HL-60 (cell line): ENCODE measurements at regions not wholly inside any gene's neighbourhood (a gene's known extent, or its start where the extent isn't known, plus 50 kb on each side); places are given as distances from the start of the nearest gene placed in this dataset.

ENCODE experiments used
- DNase-seq, 2 experiments: peaks; one replicate each; pipeline ENCODE4 v3.0.0-alpha.2; 2010 to 2020; ENCODE audit warnings: low read depth in 1 of 2, low spot score in 1 of 2
- H3K27ac ChIP-seq: fragments of 250-450 bp; sonication (Bioruptor Pico); replicated peaks from 2 replicates; pipeline ENCODE4 v1.5.1; 2020; ENCODE audit warnings: mild to moderate bottlenecking, moderate library complexity
- H3K27me3 ChIP-seq: fragments of 250-450 bp; sonication (Bioruptor Pico); 2 replicates; pipeline ENCODE4 v1.5.1; 2021; ENCODE audit warnings: mild to moderate bottlenecking, moderate library complexity; ENCODE audit not compliant: insufficient read depth, poor library complexity, severe bottlenecking
- H3K4me3 ChIP-seq: replicated peaks from 2 replicates; pipeline ENCODE4 v1.5.1; 2011; ENCODE audit warnings: mild to moderate bottlenecking, control low read depth, low read length; ENCODE audit not compliant: insufficient read depth
- CTCF ChIP-seq: IDR thresholded peaks from one replicate; pipeline ENCODE4 v1.5.1; 2011; ENCODE audit warnings: low read length, control low read depth, inconsistent platforms; ENCODE audit not compliant: insufficient read depth
- GABPA ChIP-seq: IDR thresholded peaks from 2 replicates; pipeline ENCODE4 v1.6.1; 2012; ENCODE audit warnings: low read depth
- POLR2AphosphoS5 ChIP-seq: IDR thresholded peaks from 2 replicates; pipeline ENCODE4 v1.6.1; 2012; ENCODE audit warnings: low read depth
- SPI1 ChIP-seq: IDR thresholded peaks from 2 replicates; pipeline ENCODE4 v1.6.1; 2012; ENCODE audit warnings: low read depth, mild to moderate bottlenecking, borderline replicate concordance
- TF ChIP-seq, protein P1 (sequence below): IDR thresholded peaks from 2 replicates; pipeline ENCODE4 v1.6.1; 2012; ENCODE audit warnings: low read depth; ENCODE audit not compliant: insufficient replicate concordance

- DNase-seq: no peak
- H3K27me3 ChIP-seq: peaks cover 4% of the 10 kb centered on the region
- no peak for TF ChIP-seq GABPA
- TF ChIP-seq POLR2AphosphoS5: no peak
- TF ChIP-seq SPI1: no peak
- no peak for TF ChIP-seq CTCF
- TF ChIP-seq, protein P1, sequence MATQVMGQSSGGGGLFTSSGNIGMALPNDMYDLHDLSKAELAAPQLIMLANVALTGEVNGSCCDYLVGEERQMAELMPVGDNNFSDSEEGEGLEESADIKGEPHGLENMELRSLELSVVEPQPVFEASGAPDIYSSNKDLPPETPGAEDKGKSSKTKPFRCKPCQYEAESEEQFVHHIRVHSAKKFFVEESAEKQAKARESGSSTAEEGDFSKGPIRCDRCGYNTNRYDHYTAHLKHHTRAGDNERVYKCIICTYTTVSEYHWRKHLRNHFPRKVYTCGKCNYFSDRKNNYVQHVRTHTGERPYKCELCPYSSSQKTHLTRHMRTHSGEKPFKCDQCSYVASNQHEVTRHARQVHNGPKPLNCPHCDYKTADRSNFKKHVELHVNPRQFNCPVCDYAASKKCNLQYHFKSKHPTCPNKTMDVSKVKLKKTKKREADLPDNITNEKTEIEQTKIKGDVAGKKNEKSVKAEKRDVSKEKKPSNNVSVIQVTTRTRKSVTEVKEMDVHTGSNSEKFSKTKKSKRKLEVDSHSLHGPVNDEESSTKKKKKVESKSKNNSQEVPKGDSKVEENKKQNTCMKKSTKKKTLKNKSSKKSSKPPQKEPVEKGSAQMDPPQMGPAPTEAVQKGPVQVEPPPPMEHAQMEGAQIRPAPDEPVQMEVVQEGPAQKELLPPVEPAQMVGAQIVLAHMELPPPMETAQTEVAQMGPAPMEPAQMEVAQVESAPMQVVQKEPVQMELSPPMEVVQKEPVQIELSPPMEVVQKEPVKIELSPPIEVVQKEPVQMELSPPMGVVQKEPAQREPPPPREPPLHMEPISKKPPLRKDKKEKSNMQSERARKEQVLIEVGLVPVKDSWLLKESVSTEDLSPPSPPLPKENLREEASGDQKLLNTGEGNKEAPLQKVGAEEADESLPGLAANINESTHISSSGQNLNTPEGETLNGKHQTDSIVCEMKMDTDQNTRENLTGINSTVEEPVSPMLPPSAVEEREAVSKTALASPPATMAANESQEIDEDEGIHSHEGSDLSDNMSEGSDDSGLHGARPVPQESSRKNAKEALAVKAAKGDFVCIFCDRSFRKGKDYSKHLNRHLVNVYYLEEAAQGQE: no peak
- H3K4me3 ChIP-seq: no peak overlapping the region
- no peak overlapping the region for H3K27ac ChIP-seq
Observed at GRCh38 chr1:5427026-5427613, 565.1 kb downstream of the NPHP4 start.

DNA sequence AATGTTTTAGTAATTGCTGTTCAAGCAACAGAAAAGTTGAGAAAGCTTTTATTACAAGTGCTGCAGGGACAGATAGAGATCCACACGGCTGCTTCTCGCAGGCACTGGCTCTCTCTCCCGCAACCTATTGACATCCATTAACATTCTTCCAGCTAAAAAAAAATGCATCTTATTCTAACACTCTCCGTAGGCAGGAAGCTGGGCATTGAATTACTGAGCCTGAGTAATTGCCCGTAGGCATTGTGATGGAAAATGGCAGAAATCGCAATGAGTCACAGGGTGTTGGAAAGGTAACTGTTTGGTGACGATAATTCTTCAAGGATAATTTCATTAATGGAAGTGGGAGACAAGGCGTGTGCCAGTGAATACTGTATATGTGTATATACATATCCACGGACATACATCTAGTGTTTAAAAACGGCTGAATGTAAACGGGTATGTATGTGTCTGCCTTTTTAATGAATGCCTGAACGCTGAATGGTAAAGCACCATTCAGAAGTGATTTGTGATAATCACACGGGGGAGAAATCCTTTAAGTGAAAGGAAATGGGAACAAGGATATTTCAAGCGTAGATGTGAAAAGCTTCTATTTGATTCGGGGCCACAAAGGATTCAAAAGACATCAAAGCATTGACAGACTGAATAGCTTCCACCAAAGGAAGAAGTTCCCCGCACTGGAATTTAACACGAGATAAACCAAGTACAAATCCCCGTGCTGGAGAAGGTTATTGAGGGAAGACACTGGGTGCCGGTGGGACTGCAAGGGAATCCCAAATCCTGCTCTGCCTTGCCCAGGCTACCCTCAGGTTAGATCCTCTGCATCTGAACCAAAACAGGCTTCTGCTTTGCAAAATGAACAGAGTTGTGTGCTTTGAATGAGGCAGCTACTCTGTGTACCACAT, 567.2 kb downstream of the NPHP4 start:
- Histone ChIP-seq H3K27ac (no peak overlapping the region), H3K27me3 (no peaks in the 10 kb centered on the region), H3K4me3 (no peak overlapping the region)
- DNase-seq: no peak
- TF ChIP-seq, protein P1: no peak
- no peak for TF ChIP-seq POLR2AphosphoS5
- no peak for TF ChIP-seq GABPA
- no peak for TF ChIP-seq CTCF
- TF ChIP-seq SPI1: no peak

DNA sequence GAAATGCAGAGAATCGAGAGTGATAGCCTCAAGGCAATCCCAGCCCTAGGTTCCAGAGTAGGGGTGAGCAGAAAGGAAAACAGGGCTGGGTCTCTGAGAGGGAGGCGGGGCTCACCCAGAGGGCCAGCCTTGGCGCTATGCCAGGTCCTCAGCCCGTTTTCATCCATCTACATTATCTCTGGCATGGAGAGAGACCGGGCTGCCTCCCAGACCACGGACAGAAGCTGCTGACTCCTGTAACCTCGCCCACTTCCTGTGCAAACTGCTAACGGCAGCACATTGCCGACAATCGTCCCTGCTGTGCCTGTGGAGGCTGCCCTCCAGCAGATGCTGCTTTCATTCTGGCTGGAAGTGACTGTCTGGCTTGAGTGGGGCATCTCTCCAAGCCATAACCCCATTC, 569.1 kb downstream of the NPHP4 start:
- TF ChIP-seq POLR2AphosphoS5: no peak
- TF ChIP-seq GABPA: no peak
- no peak for TF ChIP-seq CTCF
- TF ChIP-seq, protein P1: no peak
- TF ChIP-seq SPI1: no peak
- Histone ChIP-seq H3K4me3 (no peak overlapping the region), H3K27me3 (no peaks in the 10 kb centered on the region), H3K27ac (no peak overlapping the region)
- no peak for DNase-seq
